A549 (cell line): ENCODE measurements at regions not wholly inside any gene's neighbourhood (a gene's known extent, or its start where the extent isn't known, plus 50 kb on each side); places are given as distances from the start of the nearest gene placed in this dataset.

ENCODE experiments used
- ATAC-seq, 2 experiments: fragments of 200-7000 bp in 1 of 2; fragments of >200 bp in 1 of 2; cut with Nextera tagmentation in 1 of 2; cut with Tn5 transposase in 1 of 2; 3 replicates each; pipeline versions ENCODE4 v1.8.0 to v1.9.1; 2018 to 2020; ENCODE audit warnings: mild to moderate bottlenecking in 1 of 2, moderate library complexity in 1 of 2
- CTCF ChIA-PET: fragments of 300-600 bp; sonication (Branson Sonifier 250); formaldehyde crosslinking; extraction: SDS; loops from one replicate; lab custom pipeline; 2021; ENCODE audit warnings: antibody characterized with exemption, inconsistent platforms; lab: Yijun Ruan, JAX
- POLR2A ChIA-PET: fragments of 350-600 bp; formaldehyde crosslinking; extraction: SDS; loops from one replicate; lab custom pipeline; 2021; ENCODE audit warnings: antibody characterized with exemption, inconsistent platforms; lab: Yijun Ruan, JAX
- DNase-seq, 2 experiments: peaks; one replicate each; pipeline versions ENCODE4 v3.0.0 to v3.0.0-alpha.2; 2011 to 2016; ENCODE audit warnings: low read depth in 1 of 2, low spot score in 1 of 2
- FAIRE-seq: peaks from 2 replicates; lab custom pipeline; 2011; peaks lifted over from hg19 to GRCh38; lab: Jason Lieb, UNC
- H3K27ac ChIP-seq, 2 experiments: fragments of >200 bp; sonication (Bioruptor Twin); formaldehyde crosslinking; 3 replicates each; pipeline ENCODE4 v1.5.1; 2016 to 2017
- H3K4me1 ChIP-seq: fragments of >200 bp; sonication (Bioruptor Twin); formaldehyde crosslinking; 3 replicates; pipeline ENCODE4 v1.6.1; 2016
- H3K4me2 ChIP-seq: fragments of >200 bp; sonication (Bioruptor Twin); formaldehyde crosslinking; 3 replicates; pipeline ENCODE4 v1.6.1; 2016
- H3K4me3 ChIP-seq: fragments of >200 bp; sonication (Bioruptor Twin); formaldehyde crosslinking; 3 replicates; pipeline ENCODE4 v1.5.1; 2016
- H3K9me3 ChIP-seq: fragments of >200 bp; sonication (Bioruptor Twin); formaldehyde crosslinking; 3 replicates; pipeline ENCODE4 v1.6.1; 2016
- CEBPB ChIP-seq, 2 experiments: fragments of >200 bp in 1 of 2; sonication (Bioruptor Twin) in 1 of 2; formaldehyde crosslinking in 1 of 2; IDR thresholded peaks; 2 replicates each; pipeline ENCODE4 v1.6.1; 2012 to 2016
- EHF ChIP-seq: fragments of 250-450 bp; sonication (Bioruptor Pico); IDR thresholded peaks from 2 replicates; pipeline ENCODE4 v1.5.0; 2020; ENCODE audit warnings: mild to moderate bottlenecking
- EHMT2 ChIP-seq: fragments of 200-600 bp; sonication (generic); IDR thresholded peaks from 2 replicates; pipeline ENCODE4 v1.6.1; 2016; ENCODE audit warnings: antibody characterized with exemption, low read depth, mild to moderate bottlenecking, moderate library complexity
- FOSB ChIP-seq: fragments of 250-450 bp; sonication (Bioruptor Pico); IDR thresholded peaks from 2 replicates; pipeline ENCODE4 v1.5.0; 2020; ENCODE audit warnings: mild to moderate bottlenecking, moderate library complexity
- GATA3 ChIP-seq: IDR thresholded peaks from 2 replicates; pipeline ENCODE4 v1.6.1; 2012; ENCODE audit warnings: borderline replicate concordance
- HOXB5 ChIP-seq: fragments of 250-450 bp; sonication (Bioruptor Pico); IDR thresholded peaks from 2 replicates; pipeline ENCODE4 v1.5.0; 2020; ENCODE audit warnings: mild to moderate bottlenecking, moderate library complexity
- JUNB ChIP-seq: fragments of >200 bp; sonication (Bioruptor Twin); formaldehyde crosslinking; IDR thresholded peaks from 2 replicates; pipeline ENCODE4 v1.6.1; 2016
- KDM1A ChIP-seq: fragments of 200-600 bp; sonication (generic); IDR thresholded peaks from 2 replicates; pipeline ENCODE4 v1.6.1; 2016; ENCODE audit warnings: low read depth, mild to moderate bottlenecking
- KDM5A ChIP-seq: fragments of 200-600 bp; sonication (generic); IDR thresholded peaks from 2 replicates; pipeline ENCODE4 v1.6.1; 2016; ENCODE audit warnings: antibody characterized with exemption, mild to moderate bottlenecking
- MAZ ChIP-seq: fragments of 150-350 bp; IDR thresholded peaks from 2 replicates; pipeline ENCODE4 v1.6.1; 2014; ENCODE audit warnings: antibody characterized with exemption, low read depth, low read length, borderline replicate concordance
- NR3C1 ChIP-seq: fragments of >200 bp; sonication (Bioruptor Twin); formaldehyde crosslinking; IDR thresholded peaks from 3 replicates; pipeline ENCODE4 v1.6.1; 2017
- PHF8 ChIP-seq: fragments of 200-600 bp; sonication (generic); IDR thresholded peaks from 2 replicates; pipeline ENCODE4 v1.6.1; 2016; ENCODE audit warnings: low read depth, mild to moderate bottlenecking, antibody characterized with exemption, moderate library complexity, borderline replicate concordance
- RAD21 ChIP-seq, 2 experiments: fragments of >200 bp in 1 of 2; sonication (Bioruptor Twin) in 1 of 2; formaldehyde crosslinking in 1 of 2; IDR thresholded peaks in 1 of 2; conservative IDR thresholded peaks in 1 of 2; 2 replicates in 1 of 2; 3 replicates in 1 of 2; pipeline ENCODE4 v1.6.1; 2012 to 2018; ENCODE audit warnings: inconsistent platforms in 1 of 2
- RCOR1 ChIP-seq: fragments of 150-350 bp; IDR thresholded peaks from 2 replicates; pipeline ENCODE4 v1.6.1; 2014; ENCODE audit warnings: antibody characterized with exemption, low read length, low read depth
- RFX5 ChIP-seq: fragments of 450-650 bp; IDR thresholded peaks from 2 replicates; pipeline ENCODE4 v1.7.1; 2014; ENCODE audit warnings: antibody characterized with exemption, mild to moderate bottlenecking, moderate library complexity
- RNF2 ChIP-seq: fragments of 200-600 bp; sonication (generic); IDR thresholded peaks from 2 replicates; pipeline ENCODE4 v1.6.1; 2016; ENCODE audit warnings: low read depth, mild to moderate bottlenecking, antibody characterized with exemption, moderate library complexity, borderline replicate concordance
- SMC3 ChIP-seq: fragments of >200 bp; sonication (Bioruptor Twin); formaldehyde crosslinking; IDR thresholded peaks from 3 replicates; pipeline ENCODE4 v1.6.1; 2018; ENCODE audit warnings: inconsistent platforms
- TFCP2L1 ChIP-seq: fragments of 250-450 bp; sonication (Bioruptor Pico); IDR thresholded peaks from 2 replicates; pipeline ENCODE4 v1.5.0; 2021; ENCODE audit warnings: mild to moderate bottlenecking
- TP53 ChIP-seq: fragments of 250-450 bp; sonication (Bioruptor Pico); IDR thresholded peaks from 2 replicates; pipeline ENCODE4 v1.5.0; 2021; ENCODE audit warnings: mild to moderate bottlenecking, moderate library complexity
- ZFP36 ChIP-seq: fragments of 450-650 bp; IDR thresholded peaks from 2 replicates; pipeline ENCODE4 v1.6.1; 2014; ENCODE audit warnings: borderline replicate concordance; ENCODE audit not compliant: partially characterized antibody
- ZSCAN20 ChIP-seq: fragments of 250-450 bp; sonication (Bioruptor Pico); IDR thresholded peaks from 2 replicates; pipeline ENCODE4 v1.8.0; 2022; ENCODE audit warnings: mild to moderate bottlenecking, moderate library complexity
- WGBS: methylation state at CpG from one replicate; pipeline ENCODE4 v1.1.6; 2017; ENCODE audit errors: missing lambda C conversion rate; 5-methylcytosine and 5-hydroxymethylcytosine counted together
- TF ChIP-seq, protein P1 (sequence below): IDR thresholded peaks from 2 replicates; pipeline ENCODE4 v1.6.1; 2012
- TF ChIP-seq, protein P2 (sequence below): fragments of >200 bp; sonication (Bioruptor Twin); formaldehyde crosslinking; IDR thresholded peaks from 2 replicates; pipeline ENCODE4 v1.6.1; 2016
- TF ChIP-seq, protein P3 (sequence below): fragments of 200-600 bp; sonication (generic); IDR thresholded peaks from 2 replicates; pipeline ENCODE4 v1.6.1; 2016; ENCODE audit warnings: antibody characterized with exemption, mild to moderate bottlenecking, moderate library complexity
- TF ChIP-seq, protein P4 (sequence below): fragments of >200 bp; sonication (Bioruptor Twin); formaldehyde crosslinking; IDR thresholded peaks from 3 replicates; pipeline ENCODE4 v1.6.1; 2016
- TF ChIP-seq, protein P5 (sequence below): IDR thresholded peaks from 2 replicates; pipeline ENCODE4 v1.6.1; 2012

GRCh38 chr10:2340831-2341647 is 603.7 kb upstream of the ADARB2 start:
- Histone ChIP-seq H3K9me3 (no peaks in the 10 kb centered on the region), H3K4me3 (no peak overlapping the region), H3K4me1 (no peaks in the 10 kb centered on the region), H3K27ac (no peak overlapping the region), H3K4me2 (no peak overlapping the region)
- TF ChIP-seq, protein P1, sequence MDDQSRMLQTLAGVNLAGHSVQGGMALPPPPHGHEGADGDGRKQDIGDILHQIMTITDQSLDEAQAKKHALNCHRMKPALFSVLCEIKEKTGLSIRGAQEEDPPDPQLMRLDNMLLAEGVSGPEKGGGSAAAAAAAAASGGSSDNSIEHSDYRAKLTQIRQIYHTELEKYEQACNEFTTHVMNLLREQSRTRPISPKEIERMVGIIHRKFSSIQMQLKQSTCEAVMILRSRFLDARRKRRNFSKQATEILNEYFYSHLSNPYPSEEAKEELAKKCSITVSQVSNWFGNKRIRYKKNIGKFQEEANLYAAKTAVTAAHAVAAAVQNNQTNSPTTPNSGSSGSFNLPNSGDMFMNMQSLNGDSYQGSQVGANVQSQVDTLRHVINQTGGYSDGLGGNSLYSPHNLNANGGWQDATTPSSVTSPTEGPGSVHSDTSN, result no peak
- TF ChIP-seq CEBPB (IDR thresholded peaks at IDR 0.05) (no peak), HOXB5 (no peak)
- ChIA-PET POLR2A (no interaction called here), CTCF (no interaction called here)
- DNase-seq (no peak), FAIRE-seq (no peak), ATAC-seq (no peak)
- 19% methylated on average over 11 of the region's 11 CpGs for WGBS

- ATAC-seq (no peak), FAIRE-seq (no peak), DNase-seq (no peak)
- 34% methylated on average over 7 of the region's 7 CpGs for WGBS
- H3K9me3 ChIP-seq, result no peaks in the 10 kb centered on the region
- ChIA-PET CTCF (no interaction called here), POLR2A (no interaction called here)
- no peak overlapping the region for H3K4me3 ChIP-seq
- no peak overlapping the region for H3K4me2 ChIP-seq
- TF ChIP-seq HOXB5 (no peak), ZSCAN20 (CRISPR knock-in tag) (no peak), TP53 (no peak), MAZ (no peak), FOSB (CRISPR knock-in tag) (no peak), RFX5 (no peak), RCOR1 (no peak), CEBPB (IDR thresholded peaks at IDR 0.05) (no peak), KDM5A (no peak), RAD21 (conservative IDR thresholded peaks at IDR 0.05 in 1 of 2, IDR thresholded peaks at IDR 0.05 in 1 of 2) (no peak)
- TF ChIP-seq, protein P2, sequence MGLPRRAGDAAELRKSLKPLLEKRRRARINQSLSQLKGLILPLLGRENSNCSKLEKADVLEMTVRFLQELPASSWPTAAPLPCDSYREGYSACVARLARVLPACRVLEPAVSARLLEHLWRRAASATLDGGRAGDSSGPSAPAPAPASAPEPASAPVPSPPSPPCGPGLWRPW, result no peak
- TF ChIP-seq, protein P3, sequence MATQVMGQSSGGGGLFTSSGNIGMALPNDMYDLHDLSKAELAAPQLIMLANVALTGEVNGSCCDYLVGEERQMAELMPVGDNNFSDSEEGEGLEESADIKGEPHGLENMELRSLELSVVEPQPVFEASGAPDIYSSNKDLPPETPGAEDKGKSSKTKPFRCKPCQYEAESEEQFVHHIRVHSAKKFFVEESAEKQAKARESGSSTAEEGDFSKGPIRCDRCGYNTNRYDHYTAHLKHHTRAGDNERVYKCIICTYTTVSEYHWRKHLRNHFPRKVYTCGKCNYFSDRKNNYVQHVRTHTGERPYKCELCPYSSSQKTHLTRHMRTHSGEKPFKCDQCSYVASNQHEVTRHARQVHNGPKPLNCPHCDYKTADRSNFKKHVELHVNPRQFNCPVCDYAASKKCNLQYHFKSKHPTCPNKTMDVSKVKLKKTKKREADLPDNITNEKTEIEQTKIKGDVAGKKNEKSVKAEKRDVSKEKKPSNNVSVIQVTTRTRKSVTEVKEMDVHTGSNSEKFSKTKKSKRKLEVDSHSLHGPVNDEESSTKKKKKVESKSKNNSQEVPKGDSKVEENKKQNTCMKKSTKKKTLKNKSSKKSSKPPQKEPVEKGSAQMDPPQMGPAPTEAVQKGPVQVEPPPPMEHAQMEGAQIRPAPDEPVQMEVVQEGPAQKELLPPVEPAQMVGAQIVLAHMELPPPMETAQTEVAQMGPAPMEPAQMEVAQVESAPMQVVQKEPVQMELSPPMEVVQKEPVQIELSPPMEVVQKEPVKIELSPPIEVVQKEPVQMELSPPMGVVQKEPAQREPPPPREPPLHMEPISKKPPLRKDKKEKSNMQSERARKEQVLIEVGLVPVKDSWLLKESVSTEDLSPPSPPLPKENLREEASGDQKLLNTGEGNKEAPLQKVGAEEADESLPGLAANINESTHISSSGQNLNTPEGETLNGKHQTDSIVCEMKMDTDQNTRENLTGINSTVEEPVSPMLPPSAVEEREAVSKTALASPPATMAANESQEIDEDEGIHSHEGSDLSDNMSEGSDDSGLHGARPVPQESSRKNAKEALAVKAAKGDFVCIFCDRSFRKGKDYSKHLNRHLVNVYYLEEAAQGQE, result no peak
- TF ChIP-seq, protein P4, sequence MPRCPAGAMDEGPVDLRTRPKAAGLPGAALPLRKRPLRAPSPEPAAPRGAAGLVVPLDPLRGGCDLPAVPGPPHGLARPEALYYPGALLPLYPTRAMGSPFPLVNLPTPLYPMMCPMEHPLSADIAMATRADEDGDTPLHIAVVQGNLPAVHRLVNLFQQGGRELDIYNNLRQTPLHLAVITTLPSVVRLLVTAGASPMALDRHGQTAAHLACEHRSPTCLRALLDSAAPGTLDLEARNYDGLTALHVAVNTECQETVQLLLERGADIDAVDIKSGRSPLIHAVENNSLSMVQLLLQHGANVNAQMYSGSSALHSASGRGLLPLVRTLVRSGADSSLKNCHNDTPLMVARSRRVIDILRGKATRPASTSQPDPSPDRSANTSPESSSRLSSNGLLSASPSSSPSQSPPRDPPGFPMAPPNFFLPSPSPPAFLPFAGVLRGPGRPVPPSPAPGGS, result no peak
- no peak overlapping the region for H3K27ac ChIP-seq
- no peaks in the 10 kb centered on the region for H3K4me1 ChIP-seq
Observed at GRCh38 chr10:2335626-2336025, 598.3 kb upstream of the ADARB2 start.

DNA sequence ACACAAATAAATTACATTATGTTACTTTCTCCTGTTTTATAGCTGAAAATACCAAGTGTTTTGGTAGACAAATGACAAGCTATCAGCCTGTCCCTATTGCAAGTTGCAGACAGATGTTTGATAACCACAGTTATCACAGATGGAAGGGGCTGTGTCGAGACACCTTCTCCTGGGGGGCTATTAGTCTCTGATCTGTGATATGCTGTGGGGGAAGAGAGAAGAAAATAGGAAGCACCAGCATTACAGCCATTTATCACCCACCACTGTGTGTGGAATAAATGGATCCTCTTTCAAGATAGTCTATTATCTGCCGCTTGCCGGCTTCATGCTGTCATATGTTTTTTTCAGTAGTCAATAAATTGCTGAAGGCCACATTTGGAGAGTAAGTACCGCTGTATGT is 597.2 kb upstream of the ADARB2 start:
- ChIA-PET POLR2A (no interaction called here), CTCF (no interaction called here)
- no peak overlapping the region for H3K4me2 ChIP-seq
- ATAC-seq, result no peak
- H3K27ac ChIP-seq, result no peak overlapping the region
- 30% methylated on average over 4 of the region's 4 CpGs for WGBS
- no peak for FAIRE-seq
- no peak overlapping the region for H3K4me3 ChIP-seq
- no peaks in the 10 kb centered on the region for H3K4me1 ChIP-seq
- DNase-seq, result no peak
- H3K9me3 ChIP-seq, result no peaks in the 10 kb centered on the region
- TF ChIP-seq, protein P5, sequence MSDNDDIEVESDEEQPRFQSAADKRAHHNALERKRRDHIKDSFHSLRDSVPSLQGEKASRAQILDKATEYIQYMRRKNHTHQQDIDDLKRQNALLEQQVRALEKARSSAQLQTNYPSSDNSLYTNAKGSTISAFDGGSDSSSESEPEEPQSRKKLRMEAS, result no peak
- TF ChIP-seq PHF8 (no peak), GATA3 (no peak), KDM1A (no peak), SMC3 (no peak), RNF2 (no peak), TFCP2L1 (CRISPR knock-in tag) (no peak), NR3C1 (no peak), EHF (no peak), ZFP36 (no peak), EHMT2 (no peak), JUNB (no peak)
- TF ChIP-seq, protein P1, result no peak
